Inferior parietal cortex (tissue), 1 donor: ENCODE measurements at regions not wholly inside any gene's neighbourhood (a gene's known extent, or its start where the extent isn't known, plus 50 kb on each side); places are given as distances from the start of the nearest gene placed in this dataset.
"Not testable (repeated sequence)": the region's sequence is repeated elsewhere in the genome, so short reads cannot be mapped to it uniquely, and the experiment has no call there.

Experiments used
- DNase-seq: peaks from one replicate; pipeline ENCODE4 v3.0.0-alpha.2; 2016; ENCODE audit errors: extremely low spot score

DNA sequence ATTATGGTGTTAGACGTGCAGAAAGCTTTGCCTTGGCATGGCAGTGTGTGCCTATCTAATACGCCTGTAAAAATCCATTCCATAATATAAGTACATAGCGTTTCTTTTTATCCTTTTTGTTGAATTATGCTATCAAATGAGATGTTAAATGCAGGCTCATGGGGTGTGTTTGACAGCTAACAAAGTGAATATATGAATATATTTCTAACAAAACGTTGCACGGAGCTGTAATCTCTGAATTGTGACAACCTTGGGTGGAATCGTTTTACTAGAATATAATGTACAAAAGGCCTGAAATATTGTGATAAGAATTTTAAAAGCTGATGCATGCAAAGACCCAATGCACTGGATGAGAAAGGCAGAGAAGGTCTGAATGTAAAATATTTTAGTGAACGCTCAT lies 763.7 kb upstream of the TMEM132C start:
- no peak for DNase-seq

DNA sequence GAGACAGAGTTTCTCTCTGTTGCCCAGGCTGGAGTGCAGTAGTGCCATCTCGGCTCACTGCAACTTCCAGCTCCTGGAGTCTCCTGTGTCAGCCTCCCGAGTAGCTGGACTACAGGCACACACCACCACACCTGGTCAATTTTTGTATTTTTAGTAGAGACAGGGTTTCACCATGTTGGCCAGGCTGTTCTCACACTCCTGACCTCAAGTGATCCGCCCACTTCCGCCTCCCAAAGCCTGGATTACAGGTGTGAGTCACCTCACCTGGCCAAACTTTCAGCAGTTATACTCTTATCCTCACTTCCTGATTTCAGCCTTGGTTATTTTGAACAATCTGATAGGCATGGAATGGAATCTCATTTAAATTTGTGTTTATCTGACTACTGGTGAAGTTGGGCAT lies 763.0 kb upstream of the TMEM132C start:
- not testable (repeated sequence) for DNase-seq

DNA sequence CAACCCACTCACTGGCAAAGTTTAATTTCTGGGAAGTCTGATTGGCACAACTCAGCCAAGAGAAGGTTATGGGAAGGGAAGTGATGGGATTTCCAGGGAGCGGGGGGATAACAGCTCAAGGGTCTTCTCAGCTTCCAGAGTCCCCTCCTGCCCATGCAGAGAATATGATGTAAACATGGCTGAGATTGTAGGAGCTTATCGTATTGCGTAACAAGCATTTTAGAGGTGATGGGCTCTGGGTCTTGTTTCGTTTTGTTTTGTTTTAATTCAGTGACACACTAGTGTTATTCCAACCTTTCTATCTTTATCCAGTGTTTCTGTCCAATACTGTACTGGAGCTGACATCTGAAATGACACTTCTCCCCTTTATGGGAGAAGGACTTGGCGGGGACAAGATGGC lies 762.1 kb upstream of the TMEM132C start:
- no peak for DNase-seq

DNA sequence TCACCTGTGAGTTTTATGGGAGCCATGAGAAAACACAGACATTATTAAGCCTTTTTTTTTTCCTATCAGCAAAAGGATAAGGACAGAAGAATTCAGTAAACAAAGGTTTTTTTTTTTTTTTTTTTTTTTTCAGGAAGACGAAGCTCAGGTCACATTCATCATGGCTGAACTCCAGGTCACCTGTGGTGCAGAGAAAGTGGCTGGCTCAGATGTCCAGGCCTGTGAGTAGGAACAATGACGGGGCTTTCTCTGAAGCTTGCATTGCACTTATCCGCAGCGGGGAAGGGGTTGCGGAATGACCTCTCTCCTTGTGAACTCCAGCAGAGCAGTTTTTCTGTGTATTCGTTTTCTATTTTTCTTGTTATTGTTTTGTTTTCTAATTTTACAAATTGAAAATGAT lies 759.6 kb upstream of the TMEM132C start:
- no peak for DNase-seq

DNA sequence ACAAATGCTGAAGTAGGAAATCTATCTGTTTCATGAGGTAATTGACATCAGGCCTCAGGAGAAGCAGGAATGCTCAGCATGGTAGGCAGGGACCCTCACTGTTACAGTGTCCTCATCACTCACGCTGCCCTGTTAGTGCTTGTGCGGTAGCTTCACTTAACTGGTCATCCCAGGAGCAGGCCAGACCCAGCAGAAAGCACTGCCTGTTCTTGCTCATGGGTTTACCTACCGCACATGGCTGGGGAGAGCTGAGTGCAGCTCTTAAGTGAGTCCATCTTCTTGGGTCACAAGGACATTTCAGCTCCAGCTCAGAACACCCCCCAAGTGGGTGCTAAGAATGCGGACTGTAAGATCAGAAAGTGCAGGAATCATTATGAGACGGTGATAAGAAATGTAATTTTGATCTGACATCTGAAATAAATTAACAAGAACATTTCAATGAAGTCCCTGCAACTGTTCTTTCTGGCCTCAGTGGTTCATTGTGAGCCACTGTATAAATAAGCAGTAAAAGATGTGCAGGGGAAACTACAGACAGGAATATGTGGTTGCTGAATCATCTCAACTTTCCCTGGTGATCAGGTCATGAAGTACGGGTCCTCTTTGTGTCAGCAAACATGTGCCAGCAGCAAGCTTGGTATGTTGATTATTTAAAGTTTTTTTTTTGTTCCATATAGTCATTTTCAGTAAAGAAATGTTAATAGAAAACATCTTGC lies 757.7 kb upstream of the TMEM132C start:
- no peak for DNase-seq

DNA sequence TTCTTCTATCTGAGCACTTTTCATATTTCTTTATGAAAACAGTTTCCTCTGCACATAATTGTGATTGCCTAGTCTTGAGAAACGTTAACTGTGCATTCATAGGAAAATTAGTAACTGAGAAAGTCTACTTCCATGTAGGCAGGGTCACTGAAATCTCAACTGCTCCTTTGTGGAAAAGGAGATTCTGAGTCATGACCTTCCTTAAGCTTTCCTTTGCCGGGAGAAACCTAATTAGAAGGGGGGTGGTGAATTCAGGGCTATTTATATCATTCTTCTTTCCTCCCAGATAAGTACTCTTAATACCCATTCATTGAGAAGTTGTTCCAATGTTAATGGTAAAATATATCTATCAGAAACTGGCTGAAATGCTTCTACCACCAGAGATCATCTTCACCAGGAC lies 751.0 kb upstream of the TMEM132C start:
- DNase-seq = no peak

DNA sequence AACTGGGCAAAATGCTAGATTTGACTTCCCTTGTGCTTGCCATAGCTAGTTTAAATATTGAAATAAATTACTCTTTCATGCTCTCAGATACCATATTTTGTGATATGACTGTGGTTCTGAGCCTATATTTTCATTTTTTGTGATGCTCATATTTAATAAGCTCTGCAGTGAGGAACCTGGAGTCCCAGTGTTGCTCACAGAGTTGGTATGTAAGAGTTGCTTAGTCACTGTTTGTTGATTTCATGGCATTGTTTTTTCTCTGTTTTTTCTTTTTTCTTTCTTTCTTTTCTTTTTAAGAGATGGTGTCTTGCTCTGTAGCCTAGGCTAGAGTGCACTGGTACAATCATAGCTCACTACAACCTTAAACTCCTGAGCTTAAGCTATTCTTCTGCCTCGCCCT lies 750.5 kb upstream of the TMEM132C start:
- no peak for DNase-seq

DNA sequence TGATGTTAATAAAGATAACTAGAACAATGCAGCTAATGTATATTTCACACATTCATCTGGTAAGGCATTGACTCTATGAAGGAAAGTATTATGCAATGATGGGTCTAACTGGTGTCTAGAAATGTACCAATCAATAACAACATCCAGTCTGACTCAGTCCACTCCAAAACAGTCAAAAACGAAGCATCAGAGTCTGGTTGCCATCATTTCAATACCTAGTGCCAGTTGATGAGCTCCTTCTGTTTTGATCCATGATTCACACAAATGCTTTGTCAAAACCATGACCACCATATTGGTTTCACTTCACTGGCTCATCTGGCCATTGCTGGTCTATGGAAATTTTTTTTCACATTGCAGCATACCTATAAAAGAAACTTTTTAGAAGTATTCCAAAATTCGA lies 747.2 kb upstream of the TMEM132C start:
- DNase-seq = no peak

DNA sequence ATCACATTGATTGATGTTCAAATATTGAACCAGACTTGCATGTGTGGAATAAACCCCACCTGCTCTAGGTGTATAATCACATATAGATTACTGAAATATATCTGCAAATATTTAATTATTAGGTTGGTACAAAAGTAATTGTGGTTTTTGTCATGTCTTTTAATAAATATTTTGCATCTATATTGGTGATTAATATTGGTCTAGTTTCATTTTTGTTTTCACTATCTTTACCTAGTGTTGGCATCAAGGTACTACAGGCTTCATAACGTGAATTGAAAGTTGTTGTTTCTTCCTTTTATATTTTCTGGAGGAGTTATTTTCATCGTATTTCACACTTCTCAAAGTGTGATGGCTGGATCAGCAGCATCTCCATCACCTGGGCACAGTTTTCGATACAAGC lies 740.0 kb upstream of the TMEM132C start:
- DNase-seq = no peak

DNA sequence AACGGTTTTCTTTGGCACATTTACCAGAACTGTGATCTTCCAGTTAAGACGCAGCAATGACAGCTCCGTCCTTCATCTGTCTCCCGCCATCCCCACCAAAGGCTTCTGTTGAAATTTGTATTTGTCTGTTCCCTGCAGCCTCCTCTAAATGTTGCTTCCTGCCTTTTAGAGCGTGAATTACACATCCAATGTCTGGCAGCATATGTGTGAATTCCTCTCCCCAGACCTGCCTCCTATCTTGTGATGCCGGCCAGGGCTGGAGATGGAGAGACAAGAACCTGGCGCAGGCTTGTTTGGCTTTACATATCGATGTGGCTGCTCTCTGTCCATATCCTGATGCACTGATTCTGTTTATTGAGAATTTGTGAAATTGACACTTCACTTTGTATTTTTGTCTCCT lies 738.4 kb upstream of the TMEM132C start:
- DNase-seq = no peak

DNA sequence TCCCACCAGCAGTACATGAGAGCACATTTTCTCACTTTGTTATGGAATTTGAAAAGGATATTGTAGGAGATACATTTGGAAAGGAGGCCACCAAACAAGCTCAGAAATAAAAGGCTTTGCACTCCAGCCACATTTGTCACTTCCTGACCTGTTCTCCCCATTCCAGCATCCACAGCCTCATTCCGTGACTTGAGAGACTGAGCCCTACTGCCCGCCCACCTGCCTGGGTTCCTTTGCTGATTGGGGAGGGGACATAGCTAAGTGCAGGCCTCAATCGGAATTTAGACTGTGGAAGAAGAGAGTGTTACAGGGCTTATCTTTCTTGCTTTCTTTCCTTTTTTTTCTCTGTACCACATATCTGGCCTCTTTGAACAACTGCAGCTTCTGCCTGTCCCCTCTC lies 735.4 kb upstream of the TMEM132C start:
- no peak for DNase-seq

DNA sequence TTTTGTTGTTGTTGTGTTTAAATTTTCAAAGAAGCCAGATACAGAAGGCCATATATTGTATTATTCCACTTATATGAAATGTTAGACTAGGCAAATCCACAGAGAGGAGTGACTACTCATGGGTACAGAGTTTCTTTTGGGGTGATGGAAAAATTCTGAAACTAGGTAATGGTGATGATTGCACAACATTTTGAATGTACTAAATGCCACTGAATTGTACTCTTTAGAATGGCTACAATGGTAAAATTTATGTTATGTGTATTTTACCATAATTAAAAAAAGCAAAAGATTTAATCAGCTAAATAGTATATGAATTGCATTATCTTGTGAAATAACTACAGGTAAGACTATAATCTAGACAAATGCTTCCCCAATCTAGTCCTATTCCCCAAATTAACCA lies 733.6 kb upstream of the TMEM132C start:
- DNase-seq = no peak

DNA sequence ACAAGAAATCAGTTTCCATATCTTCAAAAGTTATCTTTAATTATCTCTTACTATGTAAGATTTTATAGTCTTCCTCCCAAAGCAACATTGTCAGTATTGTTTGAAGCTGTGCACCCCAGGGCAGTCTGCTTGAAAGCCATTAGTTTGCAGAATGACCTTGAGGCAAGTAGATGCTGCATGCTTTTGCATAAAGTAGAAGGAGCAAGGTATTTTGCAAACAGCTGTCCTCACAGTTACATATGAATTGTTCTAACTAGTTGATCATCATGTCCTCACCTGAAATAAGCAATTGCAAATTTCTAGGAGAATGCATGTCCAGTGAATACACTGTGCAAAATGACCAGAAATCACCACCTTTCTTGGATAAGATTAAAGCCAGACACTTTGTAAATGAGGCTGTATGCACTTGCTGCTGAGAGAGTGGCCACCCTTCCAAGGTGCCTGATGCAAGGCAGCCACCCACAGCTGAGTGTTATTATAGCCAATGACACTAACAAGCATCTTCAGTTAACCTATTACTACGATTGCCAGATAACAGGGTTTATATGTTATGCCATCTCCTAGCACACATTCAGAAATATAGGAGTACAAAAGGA lies 730.0 kb upstream of the TMEM132C start:
- no peak for DNase-seq

DNA sequence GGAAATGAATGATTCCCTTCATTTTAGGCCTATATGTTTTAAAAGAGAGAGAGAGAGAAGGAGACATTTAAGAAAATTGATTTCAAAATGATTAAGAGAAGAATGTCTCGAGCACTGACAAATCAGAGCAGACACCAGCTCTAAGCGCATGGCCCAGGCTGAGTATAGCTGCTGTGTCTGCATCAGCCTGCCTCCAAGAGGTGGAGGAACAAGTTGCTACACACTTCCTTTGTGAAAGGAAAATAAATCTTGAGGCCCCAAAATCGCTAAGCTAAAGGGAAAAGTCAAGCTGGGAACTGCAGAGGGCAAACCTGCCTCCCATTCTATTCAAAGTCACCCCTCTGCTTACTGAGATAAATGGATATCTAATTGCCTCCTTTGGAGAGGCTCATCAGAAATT lies 728.7 kb upstream of the TMEM132C start:
- no peak for DNase-seq

DNA sequence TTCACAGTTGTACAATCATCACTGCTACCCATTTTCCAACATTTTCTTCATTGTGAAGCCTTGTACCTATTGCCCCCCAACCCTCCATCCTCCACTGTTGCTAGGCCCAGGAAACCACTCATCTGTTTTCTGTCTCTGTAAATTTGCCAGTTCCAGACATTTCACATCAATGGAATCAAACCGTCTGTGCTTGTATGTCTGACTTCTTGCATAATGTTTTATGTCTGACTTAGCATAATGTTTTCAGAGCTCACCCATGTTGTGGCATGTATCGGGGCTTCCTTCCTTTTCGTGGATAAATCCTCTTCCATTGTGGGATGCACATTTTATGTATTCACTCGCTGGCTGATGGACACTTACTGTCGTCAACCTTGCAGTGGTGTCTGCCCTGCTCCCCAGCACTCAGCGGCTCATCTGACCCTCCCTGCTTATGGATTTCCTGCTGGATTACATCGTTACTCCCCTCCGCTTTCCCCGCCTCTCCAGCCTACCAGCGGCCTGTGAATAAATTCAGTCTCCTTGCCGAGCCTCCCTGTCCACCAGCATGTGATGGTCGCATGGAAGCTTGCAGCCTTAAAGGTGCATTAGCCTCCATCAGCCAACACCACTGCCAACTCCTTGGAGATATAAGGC lies 727.6 kb upstream of the TMEM132C start:
- DNase-seq = no peak

DNA sequence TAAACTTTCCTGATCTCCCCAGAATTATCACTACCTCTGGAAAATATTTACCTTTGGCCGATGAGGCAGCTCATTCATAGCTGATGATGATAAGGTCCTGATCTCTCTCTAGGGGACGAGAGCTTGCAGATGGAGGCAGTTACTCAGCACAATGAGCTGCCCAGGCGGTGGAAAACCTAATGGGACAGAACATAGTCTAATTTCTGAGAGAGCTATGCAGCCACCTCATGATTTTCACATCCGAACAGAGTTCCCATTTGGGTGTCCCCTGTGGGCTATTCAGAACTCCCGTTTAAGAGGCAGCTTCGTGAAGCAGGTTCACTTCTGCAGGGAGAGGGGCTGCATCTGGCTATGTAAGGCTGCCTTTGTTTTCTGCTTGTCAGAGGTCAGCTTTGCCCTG lies 724.6 kb upstream of the TMEM132C start:
- no peak for DNase-seq

DNA sequence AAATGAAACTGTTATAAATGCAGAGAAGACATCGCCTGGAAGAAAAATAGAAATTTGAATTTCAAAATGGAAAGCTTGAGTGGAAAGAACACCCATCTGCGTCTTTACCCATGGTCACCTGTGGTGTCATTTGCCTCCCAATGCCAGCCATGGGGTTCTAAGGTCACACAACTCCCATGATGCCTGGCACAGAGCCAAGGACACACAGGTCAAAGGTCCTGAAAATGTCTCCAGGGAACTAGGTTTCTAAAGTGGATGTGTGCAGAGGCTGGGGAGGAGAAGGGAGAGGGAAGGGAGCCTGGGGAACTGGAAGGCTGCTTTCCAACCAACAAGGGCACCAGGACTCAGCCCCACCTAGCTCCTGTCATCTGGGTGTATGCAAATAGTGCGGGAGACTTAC lies 724.0 kb upstream of the TMEM132C start:
- DNase-seq = no peak

DNA sequence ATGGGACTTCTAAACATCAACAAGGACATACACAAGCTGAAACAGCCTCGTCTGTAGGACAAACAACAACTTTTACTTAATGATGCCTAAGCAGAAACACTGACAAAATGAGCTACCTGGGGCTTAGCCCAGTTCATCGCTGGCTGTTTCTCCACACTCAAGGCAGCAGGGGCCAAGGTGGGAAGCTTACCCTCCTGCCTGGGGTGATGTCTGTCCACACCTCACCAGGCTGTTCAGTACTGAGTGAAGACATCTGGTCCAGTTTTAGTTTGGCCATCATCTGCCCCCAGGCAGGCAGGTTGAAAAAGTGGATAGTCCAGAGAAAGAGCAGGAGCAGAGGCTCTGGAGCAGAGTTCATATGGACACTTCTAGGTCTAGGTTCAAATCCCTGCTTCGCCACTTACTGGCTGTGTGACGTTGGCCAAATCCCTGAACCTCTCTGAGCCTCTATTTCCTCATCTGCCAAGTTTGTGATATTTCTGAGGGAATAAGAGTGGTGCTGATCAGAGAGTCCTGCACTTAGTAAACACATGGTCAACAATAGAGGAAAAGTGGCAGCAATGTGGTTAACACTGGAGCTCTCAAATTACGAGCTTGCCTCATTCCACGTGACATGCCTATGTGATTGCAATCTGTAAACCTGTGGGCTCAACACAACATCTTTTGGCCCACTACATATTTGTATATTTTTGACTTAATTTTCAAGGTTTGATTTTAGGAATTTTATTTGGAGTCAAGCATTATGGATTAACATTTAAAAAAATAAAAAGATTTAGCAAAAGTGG lies 720.1 kb upstream of the TMEM132C start:
- DNase-seq = no peak

DNA sequence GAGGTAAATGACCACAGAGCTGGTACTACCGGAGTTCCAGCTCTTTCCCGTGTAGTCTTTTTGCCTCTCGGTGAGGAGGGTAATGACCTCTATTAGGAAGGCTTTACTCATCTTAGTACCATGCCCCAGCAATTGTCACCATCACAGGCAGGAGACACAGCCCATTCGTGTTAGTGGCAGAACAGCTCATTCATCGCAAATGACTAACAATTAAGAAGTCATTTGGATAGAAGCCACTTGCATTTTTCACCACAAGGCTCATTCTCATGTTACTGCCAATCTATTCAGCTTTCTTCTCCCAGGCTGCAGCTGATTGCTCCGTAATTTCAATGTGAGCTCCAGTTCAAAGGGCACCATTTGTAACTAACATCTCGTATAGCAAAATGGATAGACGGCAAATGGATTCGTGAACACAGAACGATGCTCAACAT lies 718.8 kb upstream of the TMEM132C start:
- no peak for DNase-seq

DNA sequence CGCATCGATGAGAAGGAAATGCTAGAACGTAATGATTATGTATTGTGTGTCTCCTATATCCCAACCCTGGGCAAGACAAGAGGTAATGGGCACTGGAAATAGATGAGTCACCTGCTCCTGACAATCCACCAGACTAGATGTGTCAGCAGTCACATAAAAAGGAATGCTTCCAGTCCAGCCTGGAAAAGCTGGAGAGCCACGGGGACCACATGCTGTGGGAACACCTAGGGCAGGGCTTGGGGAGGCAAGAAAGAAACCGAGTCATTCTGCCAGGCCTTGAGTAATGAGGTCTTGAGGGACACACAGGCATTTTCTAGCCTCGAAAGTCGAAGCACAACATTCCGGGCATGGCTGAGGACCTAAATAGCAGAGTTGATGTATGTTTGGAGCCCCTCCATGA lies 716.7 kb upstream of the TMEM132C start:
- DNase-seq = no peak

DNA sequence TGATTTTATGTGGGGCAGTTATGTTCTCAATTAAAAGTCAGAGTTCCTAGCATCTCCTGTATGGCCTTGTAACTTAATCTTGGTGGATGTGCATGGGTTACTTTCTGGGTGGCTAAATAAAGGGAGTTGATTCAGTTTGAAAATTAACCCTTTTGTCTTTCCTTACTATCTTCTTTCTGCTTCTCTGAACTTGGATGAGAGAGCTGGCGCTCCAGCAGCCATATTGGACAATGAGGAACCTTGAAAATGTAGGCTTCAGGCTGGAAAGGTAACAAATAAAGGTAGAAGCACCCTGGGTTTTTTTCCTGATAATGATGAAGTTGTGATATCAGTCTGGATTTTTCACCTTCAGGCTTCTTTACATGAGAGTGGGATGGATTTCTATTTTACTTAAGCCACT lies 714.1 kb upstream of the TMEM132C start:
- no peak for DNase-seq

DNA sequence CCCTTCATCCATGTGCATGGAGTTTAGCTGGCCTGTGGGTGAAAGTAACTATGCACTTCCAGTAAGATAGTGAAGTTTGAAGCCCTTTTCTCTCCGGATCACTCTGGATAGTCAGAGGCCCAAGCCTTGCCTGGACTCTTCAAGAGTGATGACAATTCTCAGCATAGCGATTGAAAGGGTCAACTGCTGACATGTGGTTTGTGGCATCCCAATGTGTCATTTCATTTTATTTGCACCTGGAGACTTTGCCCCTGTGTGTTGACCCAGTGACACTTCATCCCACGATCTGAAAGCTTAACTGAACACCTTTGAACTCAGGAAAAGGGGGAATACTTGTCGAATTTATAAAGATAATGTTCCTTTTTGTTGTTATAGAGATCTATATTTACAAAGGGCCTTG lies 711.9 kb upstream of the TMEM132C start:
- DNase-seq = no peak
